Natural killer cell (primary cell): ENCODE measurements at regions not wholly inside any gene's neighbourhood (a gene's known extent, or its start where the extent isn't known, plus 50 kb on each side); places are given as distances from the start of the nearest gene placed in this dataset.

Source experiments
- ATAC-seq, 3 donors: fragments of 150-1000 bp in 2 of 3; fragments of 200-7000 bp in 1 of 3; cut with Tn5 transposase; 1 replicate in 1 of 3; 2 replicates in 2 of 3; pipeline ENCODE4 v1.10.0; 2021; ENCODE audit warnings: mild to moderate bottlenecking in 2 of 3, moderate library complexity in 2 of 3
- DNase-seq, 2 donors: peaks; one replicate each; pipeline versions ENCODE4 v3.0.0 to v3.0.0-alpha.2; 2013 to 2021; ENCODE audit warnings: mixed read lengths in 1 of 2
- H3K27ac ChIP-seq: one replicate; pipeline ENCODE4 v1.5.1; 2013; ENCODE audit warnings: mild to moderate bottlenecking, low read length
- H3K27me3 ChIP-seq: one replicate; pipeline ENCODE4 v1.6.1; 2013; ENCODE audit warnings: low read length; ENCODE audit not compliant: control insufficient read depth, insufficient read depth
- H3K36me3 ChIP-seq: one replicate; pipeline ENCODE4 v1.6.1; 2013; ENCODE audit warnings: low read length; ENCODE audit not compliant: control insufficient read depth, insufficient read depth
- H3K4me1 ChIP-seq: one replicate; pipeline ENCODE4 v1.6.1; 2013; ENCODE audit warnings: low read length; ENCODE audit not compliant: control insufficient read depth, insufficient read depth
- H3K4me3 ChIP-seq: one replicate; pipeline ENCODE4 v1.5.1; 2013; ENCODE audit warnings: low read length
- H3K9me3 ChIP-seq: one replicate; pipeline ENCODE4 v1.6.1; 2013; ENCODE audit warnings: low read length; ENCODE audit not compliant: control insufficient read depth, insufficient read depth
- H3K27ac Mint-ChIP-seq, 2 donors: one replicate each; pipeline ENCODE4 v1.8.0; 2022; ENCODE audit warnings: mild to moderate bottlenecking in 2 of 2, mixed read lengths in 2 of 2, moderate library complexity in 1 of 2
- H3K27me3 Mint-ChIP-seq, 2 donors: one replicate each; pipeline ENCODE4 v1.8.0; 2022; ENCODE audit warnings: low read depth in 2 of 2, mixed read lengths in 2 of 2
- H3K36me3 Mint-ChIP-seq: one replicate; pipeline ENCODE4 v1.8.0; 2022; ENCODE audit warnings: mixed read lengths
- H3K4me1 Mint-ChIP-seq, 2 donors: one replicate each; pipeline ENCODE4 v1.8.0; 2022; ENCODE audit warnings: mixed read lengths in 2 of 2
- H3K4me3 Mint-ChIP-seq: one replicate; pipeline ENCODE4 v1.8.0; 2022; ENCODE audit warnings: mild to moderate bottlenecking, moderate library complexity, mixed read lengths
- H3K9me3 Mint-ChIP-seq, 2 donors: one replicate each; pipeline ENCODE4 v1.8.0; 2022; ENCODE audit warnings: mixed read lengths in 2 of 2
- WGBS: methylation state at CpG from one replicate; pipeline ENCODE4 v1.1.7; 2013; ENCODE audit warnings: missing lambda C conversion rate; ENCODE audit not compliant: insufficient coverage; 5-methylcytosine and 5-hydroxymethylcytosine counted together
- intact Hi-C: fragments of 100-400 bp; cut with micrococcal nuclease; formaldehyde crosslinking; loops from one replicate; pipeline ENCODE4 v1.14.2; 2022
- TF ChIP-seq, protein P1 (sequence below): fragments of 200-600 bp; IDR thresholded peaks from one replicate; pipeline ENCODE4 v1.8.0; 2022; ENCODE audit warnings: antibody characterized with exemption

DNA sequence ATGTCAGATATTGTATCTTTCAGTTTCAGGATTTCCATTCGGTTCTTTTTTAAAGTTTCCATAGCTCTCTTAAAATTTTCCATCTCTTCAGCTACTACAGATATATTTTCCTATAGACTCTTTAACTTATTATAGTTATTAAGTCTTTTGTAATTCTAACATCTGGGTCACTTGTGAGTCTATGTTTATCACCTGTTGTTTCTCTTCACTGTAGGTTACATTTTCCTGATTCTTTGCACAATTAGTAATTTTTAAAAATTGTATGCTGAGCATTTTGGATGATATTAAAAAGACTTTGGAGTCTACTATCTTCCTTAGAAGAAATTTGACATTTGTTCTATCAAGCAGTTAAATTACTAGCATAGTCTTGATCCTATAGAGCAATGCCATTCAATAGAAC, 140.7 kb downstream of the QRSL1 start:
- H3K9me3 Mint-ChIP-seq, result no peaks in the 10 kb centered on the region
- no peak overlapping the region for H3K4me3 Mint-ChIP-seq
- TF ChIP-seq, protein P1, sequence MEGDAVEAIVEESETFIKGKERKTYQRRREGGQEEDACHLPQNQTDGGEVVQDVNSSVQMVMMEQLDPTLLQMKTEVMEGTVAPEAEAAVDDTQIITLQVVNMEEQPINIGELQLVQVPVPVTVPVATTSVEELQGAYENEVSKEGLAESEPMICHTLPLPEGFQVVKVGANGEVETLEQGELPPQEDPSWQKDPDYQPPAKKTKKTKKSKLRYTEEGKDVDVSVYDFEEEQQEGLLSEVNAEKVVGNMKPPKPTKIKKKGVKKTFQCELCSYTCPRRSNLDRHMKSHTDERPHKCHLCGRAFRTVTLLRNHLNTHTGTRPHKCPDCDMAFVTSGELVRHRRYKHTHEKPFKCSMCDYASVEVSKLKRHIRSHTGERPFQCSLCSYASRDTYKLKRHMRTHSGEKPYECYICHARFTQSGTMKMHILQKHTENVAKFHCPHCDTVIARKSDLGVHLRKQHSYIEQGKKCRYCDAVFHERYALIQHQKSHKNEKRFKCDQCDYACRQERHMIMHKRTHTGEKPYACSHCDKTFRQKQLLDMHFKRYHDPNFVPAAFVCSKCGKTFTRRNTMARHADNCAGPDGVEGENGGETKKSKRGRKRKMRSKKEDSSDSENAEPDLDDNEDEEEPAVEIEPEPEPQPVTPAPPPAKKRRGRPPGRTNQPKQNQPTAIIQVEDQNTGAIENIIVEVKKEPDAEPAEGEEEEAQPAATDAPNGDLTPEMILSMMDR, result no peak
- no peaks in the 10 kb centered on the region for H3K4me1 Mint-ChIP-seq
- Histone ChIP-seq H3K4me3 (no peak overlapping the region), H3K27ac (no peak overlapping the region), H3K36me3 (no peaks in the 10 kb centered on the region), H3K4me1 (no peaks in the 10 kb centered on the region), H3K27me3 (no peaks in the 10 kb centered on the region), H3K9me3 (peaks cover 4% of the 10 kb centered on the region)
- H3K27ac Mint-ChIP-seq, result no peak overlapping the region
- ATAC-seq, result no peak
- intact Hi-C loops, result no loop called here
- no peak for DNase-seq
- WGBS, result no CpG with 5 or more reads among the region's 1 CpG
- H3K36me3 Mint-ChIP-seq, result no peaks in the 10 kb centered on the region
- H3K27me3 Mint-ChIP-seq, result no peaks in the 10 kb centered on the region

DNA sequence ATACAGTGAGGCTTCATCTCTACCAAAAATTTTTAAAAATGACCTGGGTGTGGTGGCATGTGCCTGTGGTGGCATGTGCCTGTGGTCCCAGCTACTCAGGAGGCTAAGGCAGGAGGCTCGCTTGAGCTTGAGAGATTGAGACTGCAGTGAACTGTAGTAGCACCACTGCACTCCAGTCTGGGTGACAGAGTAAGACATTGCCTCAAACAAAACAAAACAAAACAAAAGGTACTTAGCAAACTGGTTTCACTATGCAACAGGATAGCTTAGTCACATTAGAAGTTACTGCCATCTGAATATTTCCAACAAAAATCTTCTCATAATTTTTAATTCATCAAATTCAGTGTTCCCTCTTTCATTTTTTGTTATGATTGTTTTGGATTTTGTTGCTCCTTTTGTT, 137.9 kb downstream of the QRSL1 start:
- H3K27ac ChIP-seq, result no peak overlapping the region
- H3K27ac Mint-ChIP-seq, result no peak overlapping the region
- 100% methylated on average over 1 of the region's 1 CpG for WGBS
- peaks cover 4% of the 10 kb centered on the region for H3K9me3 ChIP-seq
- no peaks in the 10 kb centered on the region for H3K36me3 Mint-ChIP-seq
- no peak overlapping the region for H3K4me3 ChIP-seq
- intact Hi-C loops, result no loop called here
- no peak for ATAC-seq
- TF ChIP-seq, protein P1, result no peak
- no peak for DNase-seq
- no peaks in the 10 kb centered on the region for H3K4me1 Mint-ChIP-seq
- no peaks in the 10 kb centered on the region for H3K36me3 ChIP-seq
- no peaks in the 10 kb centered on the region for H3K4me1 ChIP-seq
- H3K4me3 Mint-ChIP-seq, result no peak overlapping the region
- H3K27me3 ChIP-seq, result no peaks in the 10 kb centered on the region
- H3K9me3 Mint-ChIP-seq, result no peaks in the 10 kb centered on the region
- H3K27me3 Mint-ChIP-seq, result no peaks in the 10 kb centered on the region

DNA sequence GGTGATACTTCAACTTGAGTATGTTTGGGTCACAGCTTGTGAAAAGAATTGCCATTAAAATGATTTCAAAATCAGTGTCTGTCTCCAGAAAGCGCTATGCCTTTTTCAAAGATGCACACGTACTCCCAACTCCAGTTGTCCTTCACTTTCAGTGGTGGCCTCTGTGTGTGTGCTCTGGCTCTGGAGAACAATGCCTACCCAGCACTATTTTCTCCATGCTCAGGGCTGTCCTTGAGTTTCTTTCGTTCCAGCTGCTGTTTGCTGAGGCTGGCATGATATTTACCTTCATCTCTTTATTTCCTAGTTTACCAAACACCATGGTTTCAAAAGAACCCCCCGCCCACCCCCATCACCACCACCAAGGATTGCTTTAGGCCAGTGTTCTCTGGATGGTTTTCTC, 136.8 kb downstream of the QRSL1 start:
- Mint-ChIP-seq H3K4me3 (no peak overlapping the region), H3K4me1 (no peaks in the 10 kb centered on the region), H3K27me3 (no peaks in the 10 kb centered on the region), H3K36me3 (no peaks in the 10 kb centered on the region), H3K27ac (no peak overlapping the region), H3K9me3 (no peaks in the 10 kb centered on the region)
- no peaks in the 10 kb centered on the region for H3K4me1 ChIP-seq
- intact Hi-C loops, result no loop called here
- no peak overlapping the region for H3K4me3 ChIP-seq
- ATAC-seq (no peak), DNase-seq (no peak)
- H3K27ac ChIP-seq, result no peak overlapping the region
- H3K9me3 ChIP-seq, result peaks cover 4% of the 10 kb centered on the region
- TF ChIP-seq, protein P1, result no peak
- no peaks in the 10 kb centered on the region for H3K36me3 ChIP-seq
- no peaks in the 10 kb centered on the region for H3K27me3 ChIP-seq
- WGBS, result 80% methylated on average over 3 of the region's 4 CpGs

GRCh38 chr6:106765496-106765895, 136.1 kb downstream of the QRSL1 start:
- H3K4me3 ChIP-seq, result no peak overlapping the region
- H3K27me3 ChIP-seq, result no peaks in the 10 kb centered on the region
- H3K4me3 Mint-ChIP-seq, result no peak overlapping the region
- H3K27me3 Mint-ChIP-seq, result peaks cover 0 to 1% of the 10 kb centered on the region in 2 donors
- no peaks in the 10 kb centered on the region for H3K9me3 Mint-ChIP-seq
- H3K4me1 ChIP-seq, result no peaks in the 10 kb centered on the region
- H3K9me3 ChIP-seq, result peaks cover 4% of the 10 kb centered on the region
- no peaks in the 10 kb centered on the region for H3K4me1 Mint-ChIP-seq
- ATAC-seq (no peak), DNase-seq (no peak)
- TF ChIP-seq, protein P1, result no peak
- H3K27ac ChIP-seq, result no peak overlapping the region
- no peaks in the 10 kb centered on the region for H3K36me3 ChIP-seq
- no peak overlapping the region for H3K27ac Mint-ChIP-seq
- no peaks in the 10 kb centered on the region for H3K36me3 Mint-ChIP-seq
- 48% methylated on average over 2 of the region's 2 CpGs for WGBS
- intact Hi-C loops, result no loop called here
